K562 (cell line): ENCODE measurements at regions not wholly inside any gene's neighbourhood (a gene's known extent, or its start where the extent isn't known, plus 50 kb on each side); places are given as distances from the start of the nearest gene placed in this dataset.

ENCODE experiments used
- ATAC-seq: fragments of 200-7000 bp; cut with Tn5 transposase; 3 replicates; pipeline ENCODE4 v1.9.1; 2020; ENCODE audit warnings: moderate library complexity
- BruUV-seq: library from RNA; stranded (reverse); fragments of 400-500 nt; replicated peaks from 2 replicates; lab custom pipeline; 2021; lab: Mats Ljungman, UMichigan
- CTCF ChIA-PET: fragments of 300-600 bp; formaldehyde crosslinking; extraction: SDS; loops from one replicate; lab custom pipeline; 2021; ENCODE audit warnings: low intra/inter-chr PET ratio; lab: Yijun Ruan, JAX
- POLR2A ChIA-PET: fragments of 300-600, 350-650 bp; sonication (Branson Sonifier 250); formaldehyde crosslinking; extraction: SDS; loops from one replicate; lab custom pipeline; 2021; ENCODE audit warnings: antibody characterized with exemption, inconsistent platforms; lab: Yijun Ruan, JAX
- DNase-seq, 4 experiments: peaks; one replicate each; pipeline versions ENCODE4 v3.0.0 to v3.0.0-alpha.2; 2011 to 2018; ENCODE audit warnings: low spot score in 3 of 4, mixed read lengths in 3 of 4; ENCODE audit errors: extremely low read depth in 1 of 4
- FAIRE-seq: peaks from 2 replicates; lab custom pipeline; 2011; peaks lifted over from hg19 to GRCh38; lab: Jason Lieb, UNC
- H2AFZ ChIP-seq: 2 replicates; pipeline ENCODE4 v1.6.0; 2011; ENCODE audit warnings: low read depth, low read length, control low read depth, inconsistent platforms
- H3K27ac ChIP-seq: fragments of 200-600 bp; 3 replicates; pipeline ENCODE4 v1.8.0; 2011; ENCODE audit warnings: low read depth, mild to moderate bottlenecking, control low read depth, inconsistent platforms, low read length, moderate library complexity, mixed read lengths; ENCODE audit errors: extremely low read depth
- H3K27me3 ChIP-seq, 2 experiments: fragments of 300-600 bp in 1 of 2; 2 replicates in 1 of 2; 3 replicates in 1 of 2; pipeline versions ENCODE4 v1.6.0 to v1.8.0; 2011; ENCODE audit warnings: inconsistent platforms in 2 of 2, low read length in 2 of 2, mild to moderate bottlenecking in 1 of 2, mixed read lengths in 1 of 2, moderate library complexity in 1 of 2; ENCODE audit not compliant: control insufficient read depth in 2 of 2, insufficient read depth in 2 of 2
- H3K36me3 ChIP-seq: fragments of 300-600 bp; 3 replicates; pipeline ENCODE4 v1.8.0; 2011; ENCODE audit warnings: mild to moderate bottlenecking, low read length, inconsistent platforms; ENCODE audit not compliant: control insufficient read depth, insufficient read depth
- H3K4me1 ChIP-seq, 2 experiments: fragments of 200-600 bp in 1 of 2; replicated peaks in 1 of 2; 2 replicates in 1 of 2; 3 replicates in 1 of 2; pipeline versions ENCODE4 v1.5.1 to v1.8.0; 2011; ENCODE audit warnings: inconsistent platforms in 2 of 2, low read length in 2 of 2, mild to moderate bottlenecking in 1 of 2, mixed read lengths in 1 of 2, moderate library complexity in 1 of 2; ENCODE audit not compliant: control insufficient read depth in 2 of 2, insufficient read depth in 2 of 2
- H3K4me2 ChIP-seq: 2 replicates; pipeline ENCODE4 v1.6.1; 2011; ENCODE audit warnings: low read length, control low read depth, inconsistent platforms, mixed read lengths; ENCODE audit not compliant: insufficient read depth
- H3K4me3 ChIP-seq: fragments of 200-600 bp; sonication (generic), shearing (Covaris generic); 2 replicates; pipeline ENCODE4 v1.5.1; 2016; ENCODE audit warnings: control low read depth, inconsistent platforms
- H3K79me2 ChIP-seq: fragments of 200-600 bp; 3 replicates; pipeline ENCODE4 v1.8.0; 2011; ENCODE audit warnings: low read length, inconsistent platforms; ENCODE audit not compliant: control insufficient read depth, insufficient read depth
- H3K9ac ChIP-seq, 2 experiments: 2 replicates each; pipeline versions ENCODE4 v1.6.0 to v1.6.1; 2011; ENCODE audit warnings: low read depth in 2 of 2, low read length in 2 of 2, control low read depth in 1 of 2, inconsistent platforms in 1 of 2, mild to moderate bottlenecking in 1 of 2, mixed read lengths in 1 of 2; ENCODE audit not compliant: insufficient read depth in 1 of 2
- H3K9me1 ChIP-seq: one replicate; pipeline ENCODE4 v1.6.0; 2011; ENCODE audit warnings: inconsistent platforms, mild to moderate bottlenecking, low read length, moderate library complexity; ENCODE audit not compliant: control insufficient read depth, insufficient read depth
- H3K9me3 ChIP-seq: replicated peaks from 2 replicates; pipeline ENCODE4 v1.5.1; 2011; ENCODE audit warnings: low read depth, low read length, inconsistent platforms; ENCODE audit not compliant: control insufficient read depth, insufficient read depth
- H4K20me1 ChIP-seq: replicated peaks from 2 replicates; pipeline ENCODE4 v1.6.1; 2011; ENCODE audit warnings: low read length, inconsistent platforms, mixed read lengths; ENCODE audit not compliant: control insufficient read depth, insufficient read depth
- ATF4 ChIP-seq: fragments of 450-650 bp; formaldehyde crosslinking; IDR thresholded peaks from 2 replicates; pipeline ENCODE4 v1.4.0; 2022; ENCODE audit warnings: mild to moderate bottlenecking, moderate library complexity
- BCL6 ChIP-seq: fragments of 250-450 bp; sonication (Bioruptor Pico); IDR thresholded peaks from 2 replicates; pipeline ENCODE4 v1.4.0; 2020
- EP300 ChIP-seq: IDR thresholded peaks from 2 replicates; pipeline ENCODE4 v1.6.1; 2012; ENCODE audit warnings: low read length, improper control_type of control experiment
- HCFC1 ChIP-seq: IDR thresholded peaks from 2 replicates; pipeline ENCODE4 v1.6.1; 2012; ENCODE audit warnings: low read depth, low read length, improper control_type of control experiment
- MAFG ChIP-seq: fragments of 450-650 bp; conservative IDR thresholded peaks from 2 replicates; pipeline ENCODE4 v1.6.1; 2016; ENCODE audit warnings: missing genetic modification characterization, missing compliant biosample characterization
- NCOA1 ChIP-seq: fragments of 450-650 bp; IDR thresholded peaks from 2 replicates; pipeline ENCODE4 v1.6.1; 2016; ENCODE audit warnings: low read depth
- SIRT6 ChIP-seq: IDR thresholded peaks from one replicate; pipeline ENCODE4 v1.6.1; 2012; ENCODE audit warnings: low read depth, mild to moderate bottlenecking, control low read depth, inconsistent platforms, low read length, moderate library complexity
- TRIM25 ChIP-seq: fragments of 450-650 bp; IDR thresholded peaks from 2 replicates; pipeline ENCODE4 v1.7.0; 2016; ENCODE audit warnings: borderline replicate concordance
- USF1 ChIP-seq: sonication (generic); formaldehyde crosslinking; IDR thresholded peaks from 2 replicates; pipeline ENCODE4 v1.9.0; 2022; ENCODE audit warnings: mild to moderate bottlenecking, missing genetic modification reagents
- ZNF311 ChIP-seq: fragments of 250-450 bp; sonication (Bioruptor Pico); IDR thresholded peaks from 2 replicates; pipeline ENCODE4 v1.4.0; 2020; ENCODE audit warnings: mild to moderate bottlenecking, moderate library complexity
- ZNF431 ChIP-seq: sonication (generic); formaldehyde crosslinking; IDR thresholded peaks from 2 replicates; pipeline ENCODE4 v1.8.0; 2022; ENCODE audit warnings: mild to moderate bottlenecking, missing genetic modification reagents
- in situ Hi-C: fragments of 300-500 bp; cut with MboI; formaldehyde crosslinking; loops from 4 replicates; pipeline ENCODE4 v1.15.0; 2018; ENCODE audit warnings: inconsistent platforms, mixed read lengths
- intact Hi-C: fragments of 100-400 bp; cut with micrococcal nuclease; formaldehyde crosslinking; loops from 2 replicates; pipeline ENCODE4 v1.14.2; 2022
- TF ChIP-seq, protein P1 (sequence below): IDR thresholded peaks from 2 replicates; pipeline ENCODE4 v1.6.1; 2011; ENCODE audit warnings: borderline replicate concordance, low read depth, mild to moderate bottlenecking, moderate library complexity, low read length; ENCODE audit not compliant: insufficient read depth, poor library complexity, severe bottlenecking
- TF ChIP-seq, protein P2 (sequence below): sonication (generic); formaldehyde crosslinking; IDR thresholded peaks from 2 replicates; pipeline ENCODE4 v1.8.1; 2022; ENCODE audit warnings: missing genetic modification reagents
- TF ChIP-seq, protein P3 (sequence below): fragments of 450-650 bp; formaldehyde crosslinking; IDR thresholded peaks from 2 replicates; pipeline ENCODE4 v1.4.0; 2020; ENCODE audit warnings: mild to moderate bottlenecking

GRCh38 chr13:62280590-62280989 is 864.9 kb upstream of the PCDH20 start (continued):
- TF ChIP-seq TRIM25 = no peak
- no peak for TF ChIP-seq ATF4 (CRISPR knock-in tag)
- TF ChIP-seq, protein P1, sequence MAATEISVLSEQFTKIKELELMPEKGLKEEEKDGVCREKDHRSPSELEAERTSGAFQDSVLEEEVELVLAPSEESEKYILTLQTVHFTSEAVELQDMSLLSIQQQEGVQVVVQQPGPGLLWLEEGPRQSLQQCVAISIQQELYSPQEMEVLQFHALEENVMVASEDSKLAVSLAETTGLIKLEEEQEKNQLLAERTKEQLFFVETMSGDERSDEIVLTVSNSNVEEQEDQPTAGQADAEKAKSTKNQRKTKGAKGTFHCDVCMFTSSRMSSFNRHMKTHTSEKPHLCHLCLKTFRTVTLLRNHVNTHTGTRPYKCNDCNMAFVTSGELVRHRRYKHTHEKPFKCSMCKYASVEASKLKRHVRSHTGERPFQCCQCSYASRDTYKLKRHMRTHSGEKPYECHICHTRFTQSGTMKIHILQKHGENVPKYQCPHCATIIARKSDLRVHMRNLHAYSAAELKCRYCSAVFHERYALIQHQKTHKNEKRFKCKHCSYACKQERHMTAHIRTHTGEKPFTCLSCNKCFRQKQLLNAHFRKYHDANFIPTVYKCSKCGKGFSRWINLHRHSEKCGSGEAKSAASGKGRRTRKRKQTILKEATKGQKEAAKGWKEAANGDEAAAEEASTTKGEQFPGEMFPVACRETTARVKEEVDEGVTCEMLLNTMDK = no peak

DNA sequence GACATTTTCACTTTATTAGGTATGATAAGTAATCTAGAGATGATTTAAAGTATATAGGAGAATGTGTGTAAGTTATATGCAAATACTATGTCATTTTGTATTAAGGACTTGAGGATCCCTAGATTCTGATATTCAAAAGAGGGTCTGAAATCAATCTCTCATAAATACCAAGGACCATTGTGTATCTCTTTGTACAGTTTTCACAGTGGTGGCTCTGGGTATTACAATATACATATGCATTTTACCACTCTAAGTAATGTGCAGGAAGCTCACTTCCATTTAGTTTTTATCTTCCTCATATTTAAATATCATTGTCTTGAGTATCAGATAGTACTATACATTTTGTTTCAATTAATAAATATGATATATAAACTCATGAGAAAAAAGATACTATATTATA is 862.6 kb upstream of the PCDH20 start:
- in situ Hi-C loops (no loop called here), intact Hi-C loops (no loop called here)
- no TSS peak for BruUV-seq
- FAIRE-seq (no peak), DNase-seq (no peak), ATAC-seq (no peak)
- no peak overlapping the region for H3K4me3 ChIP-seq
- H2AFZ ChIP-seq = no peak overlapping the region
- no peaks in the 10 kb centered on the region for H3K27me3 ChIP-seq
- no peaks in the 10 kb centered on the region for H3K4me1 ChIP-seq
- H4K20me1 ChIP-seq = no peaks in the 10 kb centered on the region
- H3K27ac ChIP-seq = no peak overlapping the region
- H3K4me2 ChIP-seq = no peak overlapping the region
- H3K9ac ChIP-seq = no peak overlapping the region
- H3K9me1 ChIP-seq = no peaks in the 10 kb centered on the region
- CTCF ChIA-PET = no interaction called here
- no peaks in the 10 kb centered on the region for H3K9me3 ChIP-seq
- no peaks in the 10 kb centered on the region for H3K36me3 ChIP-seq
- POLR2A ChIA-PET = no interaction called here
- H3K79me2 ChIP-seq = no peaks in the 10 kb centered on the region
- TF ChIP-seq EP300 = no peak
- TF ChIP-seq ZNF311 (CRISPR knock-in tag) = no peak
- no peak for TF ChIP-seq MAFG (tag)
- no peak for TF ChIP-seq NCOA1
- no peak for TF ChIP-seq HCFC1
- TF ChIP-seq, protein P2, sequence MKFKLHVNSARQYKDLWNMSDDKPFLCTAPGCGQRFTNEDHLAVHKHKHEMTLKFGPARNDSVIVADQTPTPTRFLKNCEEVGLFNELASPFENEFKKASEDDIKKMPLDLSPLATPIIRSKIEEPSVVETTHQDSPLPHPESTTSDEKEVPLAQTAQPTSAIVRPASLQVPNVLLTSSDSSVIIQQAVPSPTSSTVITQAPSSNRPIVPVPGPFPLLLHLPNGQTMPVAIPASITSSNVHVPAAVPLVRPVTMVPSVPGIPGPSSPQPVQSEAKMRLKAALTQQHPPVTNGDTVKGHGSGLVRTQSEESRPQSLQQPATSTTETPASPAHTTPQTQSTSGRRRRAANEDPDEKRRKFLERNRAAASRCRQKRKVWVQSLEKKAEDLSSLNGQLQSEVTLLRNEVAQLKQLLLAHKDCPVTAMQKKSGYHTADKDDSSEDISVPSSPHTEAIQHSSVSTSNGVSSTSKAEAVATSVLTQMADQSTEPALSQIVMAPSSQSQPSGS = no peak
- no peak for TF ChIP-seq BCL6
- no peak for TF ChIP-seq ZNF431 (CRISPR knock-in tag)
- TF ChIP-seq USF1 (CRISPR knock-in tag) = no peak
- TF ChIP-seq, protein P3, sequence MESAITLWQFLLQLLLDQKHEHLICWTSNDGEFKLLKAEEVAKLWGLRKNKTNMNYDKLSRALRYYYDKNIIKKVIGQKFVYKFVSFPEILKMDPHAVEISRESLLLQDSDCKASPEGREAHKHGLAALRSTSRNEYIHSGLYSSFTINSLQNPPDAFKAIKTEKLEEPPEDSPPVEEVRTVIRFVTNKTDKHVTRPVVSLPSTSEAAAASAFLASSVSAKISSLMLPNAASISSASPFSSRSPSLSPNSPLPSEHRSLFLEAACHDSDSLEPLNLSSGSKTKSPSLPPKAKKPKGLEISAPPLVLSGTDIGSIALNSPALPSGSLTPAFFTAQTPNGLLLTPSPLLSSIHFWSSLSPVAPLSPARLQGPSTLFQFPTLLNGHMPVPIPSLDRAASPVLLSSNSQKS (CRISPR knock-in tag) = no peak
- TF ChIP-seq SIRT6 = no peak
